A549 (cell line): ENCODE measurements at regions not wholly inside any gene's neighbourhood (a gene's known extent, or its start where the extent isn't known, plus 50 kb on each side); places are given as distances from the start of the nearest gene placed in this dataset.

Experiments
- ATAC-seq, 2 experiments: fragments of 200-7000 bp in 1 of 2; fragments of >200 bp in 1 of 2; cut with Nextera tagmentation in 1 of 2; cut with Tn5 transposase in 1 of 2; 3 replicates each; pipeline versions ENCODE4 v1.8.0 to v1.9.1; 2018 to 2020; ENCODE audit warnings: mild to moderate bottlenecking in 1 of 2, moderate library complexity in 1 of 2
- CTCF ChIA-PET: fragments of 300-600 bp; sonication (Branson Sonifier 250); formaldehyde crosslinking; extraction: SDS; loops from one replicate; lab custom pipeline; 2021; ENCODE audit warnings: antibody characterized with exemption, inconsistent platforms; lab: Yijun Ruan, JAX
- POLR2A ChIA-PET: fragments of 350-600 bp; formaldehyde crosslinking; extraction: SDS; loops from one replicate; lab custom pipeline; 2021; ENCODE audit warnings: antibody characterized with exemption, inconsistent platforms; lab: Yijun Ruan, JAX
- DNase-seq, 2 experiments: peaks; one replicate each; pipeline versions ENCODE4 v3.0.0 to v3.0.0-alpha.2; 2011 to 2016; ENCODE audit warnings: low read depth in 1 of 2, low spot score in 1 of 2
- FAIRE-seq: peaks from 2 replicates; lab custom pipeline; 2011; peaks lifted over from hg19 to GRCh38; lab: Jason Lieb, UNC
- H3K27ac ChIP-seq, 2 experiments: fragments of >200 bp; sonication (Bioruptor Twin); formaldehyde crosslinking; 3 replicates each; pipeline ENCODE4 v1.5.1; 2016 to 2017
- H3K4me1 ChIP-seq: fragments of >200 bp; sonication (Bioruptor Twin); formaldehyde crosslinking; 3 replicates; pipeline ENCODE4 v1.6.1; 2016
- H3K4me2 ChIP-seq: fragments of >200 bp; sonication (Bioruptor Twin); formaldehyde crosslinking; 3 replicates; pipeline ENCODE4 v1.6.1; 2016
- H3K4me3 ChIP-seq: fragments of >200 bp; sonication (Bioruptor Twin); formaldehyde crosslinking; 3 replicates; pipeline ENCODE4 v1.5.1; 2016
- H3K9me3 ChIP-seq: fragments of >200 bp; sonication (Bioruptor Twin); formaldehyde crosslinking; 3 replicates; pipeline ENCODE4 v1.6.1; 2016
- BHLHE40 ChIP-seq: IDR thresholded peaks from 2 replicates; pipeline ENCODE4 v1.6.1; 2012; ENCODE audit warnings: low read depth, low read length, inconsistent platforms
- CBX8 ChIP-seq: fragments of 200-600 bp; sonication (generic); IDR thresholded peaks from 2 replicates; pipeline ENCODE4 v1.6.1; 2016
- CHD2 ChIP-seq: fragments of 150-350 bp; IDR thresholded peaks from 2 replicates; pipeline ENCODE4 v1.6.1; 2014; ENCODE audit warnings: low read length; ENCODE audit not compliant: partially characterized antibody
- CHD4 ChIP-seq: fragments of 200-600 bp; sonication (generic); IDR thresholded peaks from 2 replicates; pipeline ENCODE4 v1.6.1; 2016; ENCODE audit warnings: antibody characterized with exemption, mild to moderate bottlenecking, borderline replicate concordance
- E2F6 ChIP-seq: IDR thresholded peaks from 2 replicates; pipeline ENCODE4 v1.6.1; 2012; ENCODE audit warnings: low read depth, borderline replicate concordance
- HDAC2 ChIP-seq: fragments of 200-600 bp; sonication (generic); IDR thresholded peaks from 2 replicates; pipeline ENCODE4 v1.6.1; 2016
- HEYL ChIP-seq: fragments of 250-450 bp; sonication (Bioruptor Pico); IDR thresholded peaks from 2 replicates; pipeline ENCODE4 v1.8.0; 2021; ENCODE audit warnings: mild to moderate bottlenecking, moderate library complexity
- HOXB13 ChIP-seq: fragments of 250-450 bp; sonication (Bioruptor Pico); IDR thresholded peaks from 2 replicates; pipeline ENCODE4 v1.5.0; 2020; ENCODE audit warnings: low read depth, mild to moderate bottlenecking, moderate library complexity
- HOXB5 ChIP-seq: fragments of 250-450 bp; sonication (Bioruptor Pico); IDR thresholded peaks from 2 replicates; pipeline ENCODE4 v1.5.0; 2020; ENCODE audit warnings: mild to moderate bottlenecking, moderate library complexity
- NFE2L2 ChIP-seq: fragments of 150-350 bp; conservative IDR thresholded peaks from 2 replicates; pipeline ENCODE4 v1.6.1; 2014; ENCODE audit warnings: low read length
- NPAS2 ChIP-seq: fragments of 250-450 bp; sonication (Bioruptor Pico); IDR thresholded peaks from 2 replicates; pipeline ENCODE4 v1.8.0; 2022; ENCODE audit warnings: mild to moderate bottlenecking, moderate library complexity, borderline replicate concordance
- NR3C1 ChIP-seq: fragments of >200 bp; sonication (Bioruptor Twin); formaldehyde crosslinking; IDR thresholded peaks from 3 replicates; pipeline ENCODE4 v1.6.1; 2017
- POLR2A ChIP-seq: IDR thresholded peaks from 2 replicates; pipeline ENCODE4 v1.6.1; 2012; ENCODE audit warnings: mild to moderate bottlenecking, low read length
- POLR2AphosphoS2 ChIP-seq: conservative IDR thresholded peaks from 2 replicates; pipeline ENCODE4 v1.6.1; 2012; ENCODE audit warnings: low read length, improper control_type of control experiment, inconsistent platforms
- RAD21 ChIP-seq, 2 experiments: fragments of >200 bp in 1 of 2; sonication (Bioruptor Twin) in 1 of 2; formaldehyde crosslinking in 1 of 2; IDR thresholded peaks in 1 of 2; conservative IDR thresholded peaks in 1 of 2; 2 replicates in 1 of 2; 3 replicates in 1 of 2; pipeline ENCODE4 v1.6.1; 2012 to 2018; ENCODE audit warnings: inconsistent platforms in 1 of 2
- REST ChIP-seq: fragments of 200-600 bp; sonication (generic); IDR thresholded peaks from 2 replicates; pipeline ENCODE4 v1.6.1; 2016; ENCODE audit warnings: antibody characterized with exemption, mild to moderate bottlenecking, moderate library complexity
- RNF2 ChIP-seq: fragments of 200-600 bp; sonication (generic); IDR thresholded peaks from 2 replicates; pipeline ENCODE4 v1.6.1; 2016; ENCODE audit warnings: low read depth, mild to moderate bottlenecking, antibody characterized with exemption, moderate library complexity, borderline replicate concordance
- SMC3 ChIP-seq: fragments of >200 bp; sonication (Bioruptor Twin); formaldehyde crosslinking; IDR thresholded peaks from 3 replicates; pipeline ENCODE4 v1.6.1; 2018; ENCODE audit warnings: inconsistent platforms
- SREBF2 ChIP-seq: fragments of 450-650 bp; IDR thresholded peaks from 2 replicates; pipeline ENCODE4 v1.6.1; 2014; ENCODE audit warnings: mild to moderate bottlenecking, moderate library complexity
- USF2 ChIP-seq: fragments of 450-650 bp; IDR thresholded peaks from 2 replicates; pipeline ENCODE4 v1.6.1; 2014; ENCODE audit warnings: antibody characterized with exemption
- ZFP36 ChIP-seq: fragments of 450-650 bp; IDR thresholded peaks from 2 replicates; pipeline ENCODE4 v1.6.1; 2014; ENCODE audit warnings: borderline replicate concordance; ENCODE audit not compliant: partially characterized antibody
- ZNF302 ChIP-seq: fragments of 250-450 bp; sonication (Bioruptor Pico); IDR thresholded peaks from 2 replicates; pipeline ENCODE4 v1.9.0; 2021; ENCODE audit warnings: inconsistent platforms, mild to moderate bottlenecking, moderate library complexity
- ZSCAN20 ChIP-seq: fragments of 250-450 bp; sonication (Bioruptor Pico); IDR thresholded peaks from 2 replicates; pipeline ENCODE4 v1.8.0; 2022; ENCODE audit warnings: mild to moderate bottlenecking, moderate library complexity
- WGBS: methylation state at CpG from one replicate; pipeline ENCODE4 v1.1.6; 2017; ENCODE audit errors: missing lambda C conversion rate; 5-methylcytosine and 5-hydroxymethylcytosine counted together
- TF ChIP-seq, protein P1 (sequence below): IDR thresholded peaks from 2 replicates; pipeline ENCODE4 v1.6.1; 2012
- TF ChIP-seq, protein P2 (sequence below): fragments of 250-450 bp; sonication (Bioruptor Pico); IDR thresholded peaks from 2 replicates; pipeline ENCODE4 v1.5.0; 2021; ENCODE audit warnings: mild to moderate bottlenecking, moderate library complexity, borderline replicate concordance

DNA sequence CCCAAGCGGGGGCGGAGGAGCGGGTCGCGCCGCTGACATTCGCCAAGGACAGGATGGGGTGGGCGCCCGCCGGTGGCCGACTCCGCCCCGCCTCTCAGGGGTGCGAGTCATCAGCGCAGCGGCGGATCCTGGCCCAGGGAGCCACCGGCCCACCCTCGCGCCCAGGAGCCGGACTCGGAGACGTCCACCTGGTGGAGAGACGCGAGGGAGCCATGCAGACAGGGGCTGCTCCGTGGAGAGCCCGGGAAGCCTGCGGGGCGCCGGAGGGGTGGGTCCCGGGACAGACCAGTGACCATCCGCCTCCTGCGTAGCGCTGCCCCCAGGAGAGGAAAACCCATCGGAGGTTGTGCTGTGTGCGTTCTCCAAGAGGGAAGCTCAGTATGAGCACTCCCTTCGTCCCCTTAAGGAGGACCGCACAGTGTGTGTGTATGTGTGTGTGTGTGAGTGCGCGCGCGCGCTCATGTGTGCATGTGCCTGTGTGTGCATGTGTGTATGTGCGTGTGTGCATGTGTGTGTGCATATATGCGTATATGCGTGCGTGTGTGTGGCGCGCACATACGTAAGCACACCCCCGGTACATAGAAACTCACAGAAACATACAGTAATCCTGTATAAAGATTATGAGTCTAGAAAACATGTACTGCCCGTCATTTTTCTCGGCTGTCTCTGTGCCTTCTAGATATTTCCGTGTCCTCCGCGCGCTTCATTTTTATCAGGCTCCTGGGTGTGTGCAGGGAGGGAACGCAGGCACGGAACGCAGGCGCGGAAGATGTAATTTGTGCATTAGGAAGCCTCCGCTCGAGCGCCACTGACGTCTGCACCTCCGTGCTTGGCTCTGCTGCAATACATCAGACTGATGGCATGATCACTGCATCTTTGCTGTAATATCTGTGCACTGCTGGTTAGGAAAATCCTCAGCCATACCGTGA, 158.9 kb downstream of the TBXT start (continued):
- TF ChIP-seq REST (0 out of 2 replicates have a peak, but pooled peaks have one; percentile 8), HOXB5 (CRISPR knock-in tag) (0 out of 2 replicates have a peak, but pooled peaks have one; percentile 50)
- TF ChIP-seq, protein P1, sequence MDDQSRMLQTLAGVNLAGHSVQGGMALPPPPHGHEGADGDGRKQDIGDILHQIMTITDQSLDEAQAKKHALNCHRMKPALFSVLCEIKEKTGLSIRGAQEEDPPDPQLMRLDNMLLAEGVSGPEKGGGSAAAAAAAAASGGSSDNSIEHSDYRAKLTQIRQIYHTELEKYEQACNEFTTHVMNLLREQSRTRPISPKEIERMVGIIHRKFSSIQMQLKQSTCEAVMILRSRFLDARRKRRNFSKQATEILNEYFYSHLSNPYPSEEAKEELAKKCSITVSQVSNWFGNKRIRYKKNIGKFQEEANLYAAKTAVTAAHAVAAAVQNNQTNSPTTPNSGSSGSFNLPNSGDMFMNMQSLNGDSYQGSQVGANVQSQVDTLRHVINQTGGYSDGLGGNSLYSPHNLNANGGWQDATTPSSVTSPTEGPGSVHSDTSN, result no peak

- ATAC-seq (peak; percentile 33 to 65), DNase-seq (peak in 1 of 2 experiments; percentile 91), FAIRE-seq (no peak)
- H3K9me3 ChIP-seq, result peaks cover 13% of the 10 kb centered on the region; the same call in 2 of the 3 replicates
- H3K4me2 ChIP-seq, result peak overlapping the region; percentile 99
- CTCF ChIA-PET, result interaction anchor here (1.0 to 5.8 kb wide), 15 partner anchors 16 to 122 kb away, joined by 3 to 52 read pairs (median 4); no protein-coding TSS in a partner anchor
- peaks cover 49% of the 10 kb centered on the region for H3K4me1 ChIP-seq
- H3K27ac ChIP-seq, result peak overlapping the region; percentile 99
- POLR2A ChIA-PET, result interaction anchor here (1.0 to 4.1 kb wide), 5 partner anchors 22 to 51 kb away, joined by 3 to 79 read pairs (median 5); no protein-coding TSS in a partner anchor
- peak overlapping the region; percentile 58 for H3K4me3 ChIP-seq
- 4% methylated on average over 16 of the region's 18 CpGs for WGBS
- no peak for TF ChIP-seq ZNF302 (CRISPR knock-in tag)
- TF ChIP-seq CBX8, result no peak
- TF ChIP-seq CHD4, result no peak
- TF ChIP-seq HOXB5 (CRISPR knock-in tag), result no peak
- no peak for TF ChIP-seq SMC3
- TF ChIP-seq, protein P1, result 0 out of 2 replicates have a peak, but pooled peaks have one; percentile 23
- TF ChIP-seq RNF2, result no peak
- TF ChIP-seq HDAC2, result no peak
- TF ChIP-seq BHLHE40, result peak; percentile 56; the same call in 1 of the 2 replicates
- TF ChIP-seq HOXB13 (CRISPR knock-in tag), result peak; percentile 66
- TF ChIP-seq, protein P2, sequence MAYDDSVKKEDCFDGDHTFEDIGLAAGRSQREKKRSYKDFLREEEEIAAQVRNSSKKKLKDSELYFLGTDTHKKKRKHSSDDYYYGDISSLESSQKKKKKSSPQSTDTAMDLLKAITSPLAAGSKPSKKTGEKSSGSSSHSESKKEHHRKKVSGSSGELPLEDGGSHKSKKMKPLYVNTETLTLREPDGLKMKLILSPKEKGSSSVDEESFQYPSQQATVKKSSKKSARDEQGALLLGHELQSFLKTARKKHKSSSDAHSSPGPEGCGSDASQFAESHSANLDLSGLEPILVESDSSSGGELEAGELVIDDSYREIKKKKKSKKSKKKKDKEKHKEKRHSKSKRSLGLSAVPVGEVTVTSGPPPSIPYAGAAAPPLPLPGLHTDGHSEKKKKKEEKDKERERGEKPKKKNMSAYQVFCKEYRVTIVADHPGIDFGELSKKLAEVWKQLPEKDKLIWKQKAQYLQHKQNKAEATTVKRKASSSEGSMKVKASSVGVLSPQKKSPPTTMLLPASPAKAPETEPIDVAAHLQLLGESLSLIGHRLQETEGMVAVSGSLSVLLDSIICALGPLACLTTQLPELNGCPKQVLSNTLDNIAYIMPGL, result no peak
- TF ChIP-seq HEYL (CRISPR knock-in tag), result no peak
- TF ChIP-seq POLR2A, result peak; percentile 29; the same call in 1 of the 2 replicates
- no peak; the same call in 1 of the 2 replicates for TF ChIP-seq E2F6
- TF ChIP-seq ZFP36, result no peak
- TF ChIP-seq USF2, result no peak
- TF ChIP-seq SREBF2, result no peak
- TF ChIP-seq NPAS2 (CRISPR knock-in tag), result no peak
- TF ChIP-seq NR3C1, result no peak
- no peak for TF ChIP-seq ZSCAN20 (CRISPR knock-in tag)
- TF ChIP-seq CHD2, result no peak
- no peak for TF ChIP-seq NFE2L2
- no peak for TF ChIP-seq POLR2AphosphoS2
- TF ChIP-seq RAD21 (conservative IDR thresholded peaks at IDR 0.05 in 1 of 2, IDR thresholded peaks at IDR 0.05 in 1 of 2), result peak; percentile 30 to 31
Measured at GRCh38 chr6:166007349-166008263, 160.0 kb downstream of the TBXT start.
